HG03457 (cell line): ENCODE measurements at regions not wholly inside any gene's neighbourhood (a gene's known extent, or its start where the extent isn't known, plus 50 kb on each side); places are given as distances from the start of the nearest gene placed in this dataset.

Source experiments
- ATAC-seq: cut with Tn5 transposase; IDR thresholded peaks from one replicate; pipeline ENCODE4 v1.9.1; 2021; ENCODE audit warnings: moderate number of reproducible peaks; ENCODE audit not compliant: unreplicated experiment

GRCh38 chr15:69854521-69855181, 243.1 kb downstream of the TLE3 start:
- ATAC-seq = no peak

GRCh38 chr15:69855258-69856000, 242.3 kb downstream of the TLE3 start:
- no peak for ATAC-seq

- no peak for ATAC-seq
These were observed 240.5 kb downstream of the TLE3 start for GRCh38 chr15:69857250-69857649.

GRCh38 chr15:69857686-69858391, 239.9 kb downstream of the TLE3 start:
- no peak for ATAC-seq

GRCh38 chr15:69858456-69858855, 239.3 kb downstream of the TLE3 start:
- no peak for ATAC-seq

GRCh38 chr15:69859866-69860265, 237.9 kb downstream of the TLE3 start:
- ATAC-seq = no peak

GRCh38 chr15:69860321-69860720, 237.4 kb downstream of the TLE3 start:
- ATAC-seq = no peak

- no peak for ATAC-seq
These were observed 236.8 kb downstream of the TLE3 start for GRCh38 chr15:69860921-69861320.

- no peak for ATAC-seq
These were observed 236.2 kb downstream of the TLE3 start for GRCh38 chr15:69861331-69862171.

- ATAC-seq = no peak
These were observed 235.2 kb downstream of the TLE3 start for GRCh38 chr15:69862540-69862939.

- ATAC-seq = no peak
These were observed 234.3 kb downstream of the TLE3 start for GRCh38 chr15:69863446-69863845.

- ATAC-seq = no peak
These were observed 232.3 kb downstream of the TLE3 start for GRCh38 chr15:69865369-69865768.

GRCh38 chr15:69868756-69869155, 229.0 kb downstream of the TLE3 start:
- no peak for ATAC-seq

- ATAC-seq = no peak
These were observed 228.4 kb downstream of the TLE3 start for GRCh38 chr15:69869291-69869690.

- ATAC-seq = no peak
These were observed 227.7 kb downstream of the TLE3 start for GRCh38 chr15:69869881-69870505.

- no peak for ATAC-seq
These were observed 226.1 kb downstream of the TLE3 start for GRCh38 chr15:69871511-69872134.

- ATAC-seq = no peak
These were observed 223.9 kb downstream of the TLE3 start for GRCh38 chr15:69873807-69874206.

GRCh38 chr15:69874321-69874720, 223.4 kb downstream of the TLE3 start:
- ATAC-seq = no peak

- no peak for ATAC-seq
These were observed 221.4 kb downstream of the TLE3 start for GRCh38 chr15:69876064-69876940.
